Hematopoietic multipotent progenitor cell treated with erythropoietin and hydrocortisone succinate and interleukin-3 and kit ligand, for 15 days (in vitro differentiated cells): ENCODE measurements at regions not wholly inside any gene's neighbourhood (a gene's known extent, or its start where the extent isn't known, plus 50 kb on each side); places are given as distances from the start of the nearest gene placed in this dataset.
"Not testable (repeated sequence)": the region's sequence is repeated elsewhere in the genome, so short reads cannot be mapped to it uniquely, and the experiment has no call there.

ENCODE experiments used
- DNase-seq: peaks from one replicate; pipeline ENCODE4 v3.0.0-alpha.2; 2015; ENCODE audit warnings: low spot score

GRCh38 chr1:30001732-30002039 is 721.7 kb downstream of the MATN1 start:
- DNase-seq, result no peak

- no peak for DNase-seq
Observed at GRCh38 chr1:30001011-30001731, 722.2 kb downstream of the MATN1 start.

GRCh38 chr1:30000266-30000665 is 723.1 kb downstream of the MATN1 start:
- no peak for DNase-seq

DNA sequence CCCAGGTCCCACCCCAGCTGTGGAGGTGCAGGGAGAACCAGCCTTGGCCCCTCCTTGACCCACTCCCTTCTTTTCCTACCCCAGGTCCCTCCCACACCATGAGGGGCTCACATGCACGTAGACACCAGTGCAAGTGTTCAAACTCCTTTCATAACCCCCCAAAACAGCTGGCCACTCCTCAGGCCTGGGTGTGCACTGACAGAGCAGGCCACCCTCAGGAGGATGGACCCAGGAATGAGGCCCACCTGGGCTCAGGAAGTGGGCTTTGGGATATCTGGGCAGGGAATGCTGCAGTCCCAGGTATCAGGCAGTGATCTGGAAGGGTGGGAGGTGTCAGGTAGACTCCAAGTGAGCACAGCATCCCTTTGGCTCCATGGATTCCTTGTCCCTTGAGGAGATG is 723.8 kb downstream of the MATN1 start:
- DNase-seq, result no peak

GRCh38 chr1:29998686-29999085 is 724.7 kb downstream of the MATN1 start:
- no peak for DNase-seq

DNA sequence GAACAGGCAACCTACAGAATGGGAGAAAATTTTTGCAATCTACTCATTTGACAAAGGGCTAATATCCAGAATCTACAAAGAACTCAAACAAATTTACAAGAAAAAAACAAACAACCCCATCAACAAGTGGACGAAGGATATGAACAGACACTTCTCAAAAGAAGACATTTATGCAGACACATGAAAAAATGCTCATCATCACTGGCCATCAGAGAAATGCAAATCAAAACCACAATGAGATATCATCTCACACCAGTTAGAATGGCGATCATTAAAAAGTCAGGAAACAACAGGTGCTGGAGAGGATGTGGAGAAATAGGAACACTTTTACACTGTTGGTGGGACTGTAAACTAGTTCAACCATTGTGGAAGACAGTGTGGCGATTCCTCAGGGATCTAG is 725.6 kb downstream of the MATN1 start:
- not testable (repeated sequence) for DNase-seq

GRCh38 chr1:29993950-29994349 is 729.4 kb downstream of the MATN1 start:
- no peak for DNase-seq

GRCh38 chr1:29991815-29992214 is 731.6 kb downstream of the MATN1 start:
- DNase-seq, result no peak

DNA sequence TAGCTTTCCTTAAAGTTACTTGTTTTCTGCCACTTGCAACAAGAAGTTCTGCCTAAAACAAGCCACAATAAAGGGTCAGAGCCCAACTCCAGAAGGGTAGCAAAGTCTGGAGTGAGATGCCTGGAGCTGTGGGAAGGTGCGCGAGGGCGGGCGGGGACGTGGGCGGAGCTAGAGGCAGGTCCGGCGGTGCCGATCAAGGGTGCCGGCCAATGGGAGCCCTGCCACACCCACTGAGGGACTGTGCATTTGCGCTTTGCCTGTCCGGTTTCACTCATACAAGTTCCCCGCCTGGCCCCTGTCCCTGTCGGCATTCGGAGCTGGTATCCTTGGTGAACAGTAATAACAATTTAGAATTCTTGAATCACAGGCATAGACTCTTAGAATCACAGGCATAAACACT is 732.4 kb downstream of the MATN1 start:
- no peak for DNase-seq

DNA sequence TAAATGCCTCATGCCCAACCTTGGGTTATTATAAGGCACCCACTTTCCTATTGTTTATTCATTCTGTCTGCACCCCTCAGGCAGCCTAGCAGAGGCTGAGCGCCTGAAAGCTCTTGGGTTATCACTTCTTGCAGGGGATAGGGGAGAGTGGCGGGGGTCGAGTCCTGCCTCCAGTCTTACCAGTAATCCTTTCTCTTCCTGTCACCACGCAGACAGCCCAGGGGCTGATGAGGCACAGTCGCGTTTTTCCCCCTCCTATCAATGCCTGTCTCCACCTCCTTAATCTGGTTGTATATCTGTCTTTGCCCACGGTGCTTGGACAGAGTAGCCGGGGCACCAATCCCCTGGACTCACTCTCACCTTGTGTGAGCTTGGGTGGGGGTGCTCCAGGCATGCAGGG is 733.1 kb downstream of the MATN1 start:
- no peak for DNase-seq

DNA sequence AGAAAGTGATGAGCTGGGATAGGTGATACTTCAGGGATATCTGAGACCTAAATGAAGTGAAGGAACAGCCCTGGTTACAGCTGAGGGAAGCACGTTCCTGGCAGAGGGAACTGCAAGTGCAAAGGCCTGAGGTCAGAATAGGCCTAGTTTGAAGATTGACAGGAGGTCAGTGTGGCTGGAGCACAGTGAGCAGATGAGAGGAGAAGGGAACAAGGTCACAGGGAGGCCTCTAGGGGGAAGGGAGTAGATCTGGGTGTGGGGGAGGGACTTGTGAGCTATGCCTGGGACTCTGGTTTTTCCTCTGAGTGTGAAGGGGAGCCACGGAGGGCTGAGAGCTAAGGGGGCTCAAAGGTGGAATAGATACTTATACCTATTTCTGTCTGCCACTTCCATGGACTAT is 736.4 kb downstream of the MATN1 start:
- no peak for DNase-seq

- DNase-seq, result no peak
Observed at GRCh38 chr1:29985606-29985945, 737.8 kb downstream of the MATN1 start.

DNA sequence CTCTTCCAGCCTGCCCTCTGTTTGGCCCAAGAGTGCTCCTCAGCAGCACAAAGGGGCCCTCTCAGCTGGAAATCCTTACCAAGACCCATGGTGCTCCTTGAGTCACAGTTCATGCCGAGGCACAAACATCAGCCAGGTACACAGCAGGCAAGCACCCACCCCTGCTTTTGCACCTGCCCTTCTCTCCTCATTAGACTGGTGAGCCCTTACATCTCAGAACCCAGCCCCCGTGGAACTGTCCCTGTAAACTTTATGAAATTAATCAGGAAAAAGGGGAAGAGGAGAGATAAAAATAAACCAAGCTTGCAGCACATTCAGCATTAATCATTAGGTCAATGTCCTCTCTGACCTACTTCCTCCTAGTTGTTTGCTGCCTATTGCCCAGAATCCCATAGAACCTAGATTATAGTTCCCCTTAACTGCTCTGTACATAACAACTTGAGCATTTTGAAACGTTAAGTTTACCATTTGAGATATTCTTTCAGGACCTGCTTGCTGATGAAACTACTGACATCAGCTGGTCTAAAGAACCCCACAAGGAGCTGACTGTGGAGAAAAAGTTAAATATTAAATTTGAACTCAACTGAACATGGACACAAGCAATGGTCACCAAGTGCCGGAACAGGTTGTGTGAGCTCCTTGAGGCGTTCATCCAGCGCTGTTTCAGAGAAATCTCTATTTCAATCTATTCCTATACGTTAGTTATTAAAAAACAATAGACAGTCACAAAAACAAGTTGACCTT is 738.4 kb downstream of the MATN1 start:
- no peak for DNase-seq

GRCh38 chr1:29984166-29984861 is 739.1 kb downstream of the MATN1 start:
- no peak for DNase-seq

DNA sequence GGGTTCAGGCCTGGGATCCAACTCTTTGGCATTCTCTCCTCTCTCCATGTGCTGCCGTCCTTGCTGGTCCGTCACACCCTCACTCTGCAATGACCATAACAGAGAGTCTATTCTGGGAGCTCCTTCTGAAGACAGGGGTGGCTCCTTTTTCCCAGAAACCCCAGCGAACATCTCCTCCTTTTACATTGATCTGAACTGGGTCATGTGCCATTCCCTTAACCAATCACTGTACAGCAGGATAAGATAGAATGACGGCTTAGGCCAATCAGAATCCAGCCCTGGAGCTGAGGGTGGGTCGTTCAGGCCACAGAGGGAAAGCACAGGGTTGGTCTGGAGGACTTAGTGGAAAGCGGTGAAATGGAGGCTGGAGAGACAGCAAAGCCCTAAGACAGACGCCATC is 740.1 kb downstream of the MATN1 start:
- no peak for DNase-seq

- no peak for DNase-seq
Observed at GRCh38 chr1:29981586-29982239, 741.7 kb downstream of the MATN1 start.

DNA sequence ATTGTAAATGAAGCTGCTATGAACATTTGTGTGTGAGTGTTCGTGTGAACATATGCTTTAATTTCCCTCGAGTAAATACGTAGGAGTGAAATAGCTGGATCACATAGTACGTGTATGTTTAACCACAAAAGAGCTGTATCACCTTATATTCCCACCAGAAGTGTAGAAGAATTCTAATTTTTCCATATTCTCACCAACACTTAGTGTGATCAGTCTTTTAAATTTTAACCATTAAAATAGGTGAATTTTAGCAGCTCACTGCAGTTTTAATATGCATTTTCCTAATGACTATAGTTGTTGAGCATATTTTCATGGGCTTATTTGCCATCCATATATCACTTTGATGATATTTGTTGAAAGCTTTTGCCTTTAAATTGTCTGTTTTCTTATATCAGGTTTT is 741.2 kb downstream of the PTPRU start:
- DNase-seq, result no peak

GRCh38 chr1:29975036-29975694 is 738.8 kb downstream of the PTPRU start:
- no peak for DNase-seq

DNA sequence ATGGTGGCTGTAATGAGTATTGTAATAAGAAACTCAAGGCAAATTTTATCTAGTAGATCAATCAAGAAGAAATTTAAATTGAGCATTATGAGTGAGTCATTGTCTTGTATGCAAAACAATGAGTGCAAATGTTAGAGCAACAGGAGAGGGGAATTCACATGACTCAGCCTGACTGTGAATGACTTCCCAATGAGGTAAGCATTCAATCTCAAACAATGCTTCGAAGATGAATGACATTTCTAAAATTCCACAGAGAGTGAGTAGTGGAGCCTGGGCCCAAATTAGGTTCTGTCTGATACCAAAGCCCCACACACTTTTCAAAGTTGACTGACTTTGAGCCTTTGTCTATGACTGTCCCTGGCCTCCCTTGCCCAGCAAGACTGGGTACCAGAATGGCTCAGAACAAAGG is 738.0 kb downstream of the PTPRU start:
- no peak for DNase-seq

DNA sequence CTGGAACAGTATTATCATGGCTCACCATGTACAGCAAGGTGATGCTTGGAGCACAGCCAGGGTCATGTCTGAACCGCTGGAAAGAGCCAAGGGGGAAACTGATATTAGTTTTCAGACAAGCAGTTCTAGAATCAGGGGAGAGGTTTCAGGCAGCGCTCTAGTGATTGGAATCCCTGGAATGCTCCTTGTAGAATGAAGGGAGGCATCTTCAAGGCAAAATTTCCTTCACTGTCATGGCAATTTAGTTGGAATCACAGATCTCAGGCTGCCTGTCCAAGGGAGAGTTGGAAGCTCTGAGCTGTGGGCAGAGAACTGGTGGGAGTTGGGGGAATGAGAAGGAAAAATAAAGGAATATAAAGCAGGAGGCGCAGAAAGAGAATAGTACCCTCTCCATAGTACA is 737.1 kb downstream of the PTPRU start:
- no peak for DNase-seq

GRCh38 chr1:29972421-29973053 is 736.2 kb downstream of the PTPRU start:
- DNase-seq, result no peak

- no peak for DNase-seq
Observed at GRCh38 chr1:29971703-29972102, 735.4 kb downstream of the PTPRU start.
